GM23338 (cell line): ENCODE measurements at regions not wholly inside any gene's neighbourhood (a gene's known extent, or its start where the extent isn't known, plus 50 kb on each side); places are given as distances from the start of the nearest gene placed in this dataset.

Experiments used
- ATAC-seq: fragments of 200-7000 bp; cut with Tn5 transposase; 3 replicates; pipeline ENCODE4 v1.9.1; 2020
- DNase-seq: peaks from one replicate; pipeline ENCODE4 v3.0.0-alpha.2; 2015; ENCODE audit warnings: low spot score
- H2AFZ ChIP-seq: fragments of 200-600 bp; sonication (generic); 2 replicates; pipeline ENCODE4 v1.8.0; 2016; ENCODE audit warnings: antibody characterized with exemption, mild to moderate bottlenecking, moderate library complexity
- H3F3A ChIP-seq: fragments of 200-600 bp; sonication (generic); replicated peaks from 2 replicates; pipeline ENCODE4 v1.8.0; 2017; ENCODE audit warnings: antibody characterized with exemption, mixed run types, low read depth
- H3K27ac ChIP-seq: fragments of 200-600 bp; sonication (generic); 2 replicates; pipeline ENCODE4 v1.6.1; 2016; ENCODE audit warnings: low read depth
- H3K27me3 ChIP-seq: fragments of 200-600 bp; sonication (generic); 2 replicates; pipeline ENCODE4 v1.8.0; 2016; ENCODE audit warnings: mild to moderate bottlenecking, mixed run types, moderate library complexity; ENCODE audit not compliant: insufficient read depth
- H3K36me3 ChIP-seq: fragments of 200-600 bp; sonication (generic); 2 replicates; pipeline ENCODE4 v1.8.0; 2016; ENCODE audit warnings: mild to moderate bottlenecking; ENCODE audit not compliant: insufficient read depth
- H3K4me1 ChIP-seq: fragments of 200-600 bp; sonication (generic); 2 replicates; pipeline ENCODE4 v1.8.0; 2016; ENCODE audit warnings: mild to moderate bottlenecking, moderate library complexity; ENCODE audit not compliant: insufficient read depth
- H3K4me2 ChIP-seq: fragments of 200-600 bp; sonication (generic); 2 replicates; pipeline ENCODE4 v1.7.1; 2017; ENCODE audit warnings: mixed run types
- H3K4me3 ChIP-seq: fragments of 200-600 bp; sonication (generic); 2 replicates; pipeline ENCODE4 v1.6.1; 2016; ENCODE audit warnings: mixed run types
- H3K79me2 ChIP-seq: fragments of 200-600 bp; sonication (generic); replicated peaks from 2 replicates; pipeline ENCODE4 v1.8.0; 2017; ENCODE audit warnings: mild to moderate bottlenecking; ENCODE audit not compliant: insufficient read depth
- H3K9me2 ChIP-seq: fragments of 200-600 bp; sonication (generic); 2 replicates; pipeline ENCODE4 v1.8.0; 2017; ENCODE audit not compliant: insufficient read depth
- H4K20me1 ChIP-seq: fragments of 200-600 bp; sonication (generic); replicated peaks from 2 replicates; pipeline ENCODE4 v1.8.0; 2017; ENCODE audit warnings: mild to moderate bottlenecking; ENCODE audit not compliant: insufficient read depth
- H3K27ac Mint-ChIP-seq: 2 replicates; pipeline ENCODE4 v1.8.0; 2020; ENCODE audit warnings: inconsistent platforms, mild to moderate bottlenecking, moderate library complexity, mixed read lengths
- H3K27me3 Mint-ChIP-seq: 3 replicates; pipeline ENCODE4 v1.8.0; 2022; ENCODE audit warnings: low read depth, mild to moderate bottlenecking, moderate library complexity, mixed read lengths, inconsistent platforms; ENCODE audit not compliant: insufficient read depth, poor library complexity
- H3K36me3 Mint-ChIP-seq: 3 replicates; pipeline ENCODE4 v1.8.0; 2021; ENCODE audit warnings: low read depth, mild to moderate bottlenecking, inconsistent platforms, moderate library complexity, mixed read lengths
- H3K4me1 Mint-ChIP-seq: 3 replicates; pipeline ENCODE4 v1.8.0; 2020; ENCODE audit warnings: mild to moderate bottlenecking, inconsistent platforms, mixed read lengths
- H3K4me3 Mint-ChIP-seq: 3 replicates; pipeline ENCODE4 v1.8.0; 2021; ENCODE audit warnings: moderate library complexity, mild to moderate bottlenecking, inconsistent platforms, mixed read lengths
- H3K9me3 Mint-ChIP-seq: 3 replicates; pipeline ENCODE4 v1.8.0; 2020; ENCODE audit warnings: moderate library complexity, mild to moderate bottlenecking, inconsistent platforms, mixed read lengths
- CREB1 ChIP-seq: fragments of 250-450 bp; sonication (Bioruptor Pico); IDR thresholded peaks from 2 replicates; pipeline ENCODE4 v1.5.0; 2020; ENCODE audit warnings: low read depth, mild to moderate bottlenecking, moderate library complexity
- CTCF ChIP-seq, 2 experiments: fragments of 200-600 bp in 1 of 2; sonication (generic) in 1 of 2; conservative IDR thresholded peaks; 2 replicates each; pipeline versions ENCODE4 v1.5.1 to v1.6.1; 2016 to 2017; ENCODE audit warnings: antibody characterized with exemption in 2 of 2, low read depth in 2 of 2, mild to moderate bottlenecking in 2 of 2, moderate library complexity in 1 of 2
- ETS1 ChIP-seq: IDR thresholded peaks from 2 replicates; pipeline ENCODE4 v1.6.1; 2016; ENCODE audit warnings: antibody characterized with exemption
- EZH2 ChIP-seq: fragments of 200-600 bp; sonication (generic); IDR thresholded peaks from one replicate; pipeline ENCODE4 v1.8.0; 2017; ENCODE audit warnings: antibody characterized with exemption, mild to moderate bottlenecking, low read depth; ENCODE audit not compliant: unreplicated experiment
- EZH2phosphoT487 ChIP-seq: fragments of 200-600 bp; sonication (generic); IDR thresholded peaks from one replicate; pipeline ENCODE4 v1.8.1; 2018; ENCODE audit warnings: antibody characterized with exemption; ENCODE audit not compliant: unreplicated experiment
- JUNB ChIP-seq: IDR thresholded peaks from one replicate; pipeline ENCODE4 v1.6.1; 2016; ENCODE audit warnings: antibody characterized with exemption; ENCODE audit not compliant: unreplicated experiment
- NANOG ChIP-seq: IDR thresholded peaks from 2 replicates; pipeline ENCODE4 v1.6.1; 2016; ENCODE audit warnings: antibody characterized with exemption, borderline replicate concordance
- POLR2AphosphoS5 ChIP-seq: IDR thresholded peaks from 2 replicates; pipeline ENCODE4 v1.6.1; 2016; ENCODE audit warnings: antibody characterized with exemption, low read depth
- REST ChIP-seq: IDR thresholded peaks from one replicate; pipeline ENCODE4 v1.6.1; 2018; ENCODE audit warnings: antibody characterized with exemption; ENCODE audit not compliant: unreplicated experiment
- STAT1 ChIP-seq: IDR thresholded peaks from one replicate; pipeline ENCODE4 v1.6.1; 2016; ENCODE audit warnings: antibody characterized with exemption; ENCODE audit not compliant: unreplicated experiment
- ZNF114 ChIP-seq: fragments of 250-450 bp; sonication (Bioruptor Pico); IDR thresholded peaks from 2 replicates; pipeline ENCODE4 v1.5.0; 2020; ENCODE audit warnings: mild to moderate bottlenecking, moderate library complexity
- ZNF331 ChIP-seq: fragments of 250-450 bp; sonication (Bioruptor Pico); IDR thresholded peaks from 2 replicates; pipeline ENCODE4 v1.5.0; 2020; ENCODE audit warnings: low read depth, mild to moderate bottlenecking, moderate library complexity
- ZNF462 ChIP-seq: fragments of 250-450 bp; sonication (Bioruptor Pico); IDR thresholded peaks from 2 replicates; pipeline ENCODE4 v1.5.0; 2020; ENCODE audit warnings: mild to moderate bottlenecking, moderate library complexity

- Mint-ChIP-seq H3K36me3 (no peaks in the 10 kb centered on the region), H3K4me3 (no peak overlapping the region), H3K27ac (no peak overlapping the region), H3K9me3 (no peaks in the 10 kb centered on the region), H3K4me1 (peaks cover 10% of the 10 kb centered on the region), H3K27me3 (peaks cover 3% of the 10 kb centered on the region)
- no peaks in the 10 kb centered on the region for H4K20me1 ChIP-seq
- H3K4me3 ChIP-seq, result no peak overlapping the region
- H3K27me3 ChIP-seq, result no peaks in the 10 kb centered on the region
- TF ChIP-seq REST, result no peak
- TF ChIP-seq STAT1, result no peak
- no peak for TF ChIP-seq JUNB
- TF ChIP-seq POLR2AphosphoS5, result no peak
- no peak for TF ChIP-seq ETS1
- TF ChIP-seq CTCF (conservative IDR thresholded peaks at IDR 0.05; ENCODE audit: low read depth in 2 of 2), result no peak
- no peak for TF ChIP-seq ZNF114 (CRISPR knock-in tag)
- TF ChIP-seq NANOG, result no peak
- TF ChIP-seq EZH2, result no peak
- no peak for TF ChIP-seq EZH2phosphoT487
- TF ChIP-seq ZNF462 (CRISPR knock-in tag), result no peak
- no peak for TF ChIP-seq ZNF331
- TF ChIP-seq CREB1, result no peak
- H3K79me2 ChIP-seq, result no peaks in the 10 kb centered on the region
- ATAC-seq (no peak), DNase-seq (no peak)
- no peaks in the 10 kb centered on the region for H3F3A ChIP-seq
- H3K27ac ChIP-seq, result no peak overlapping the region
- H3K4me2 ChIP-seq, result no peak overlapping the region
- H3K9me2 ChIP-seq, result no peaks in the 10 kb centered on the region
- no peaks in the 10 kb centered on the region for H3K36me3 ChIP-seq
- peaks cover 5% of the 10 kb centered on the region; the same call in 1 of the 2 replicates for H3K4me1 ChIP-seq
- no peak overlapping the region for H2AFZ ChIP-seq
Measured at GRCh38 chrX:110989447-110989846, 106.5 kb upstream of the PAK3 start.
